Mesenchymal stem cell (in vitro differentiated cells and primary cell): ENCODE measurements at regions not wholly inside any gene's neighbourhood (a gene's known extent, or its start where the extent isn't known, plus 50 kb on each side); places are given as distances from the start of the nearest gene placed in this dataset.

Experiments used
- DNase-seq: peaks from one replicate; pipeline ENCODE4 v3.0.0-alpha.2; 2013
- H2AFZ ChIP-seq: one replicate; pipeline ENCODE4 v1.6.1; 2013; ENCODE audit warnings: low read depth, mild to moderate bottlenecking, control low read depth, inconsistent platforms, low read length, moderate library complexity
- H2AK5ac ChIP-seq: 2 replicates; pipeline ENCODE4 v1.6.1; 2013; ENCODE audit warnings: low read length, moderate library complexity, mild to moderate bottlenecking, inconsistent platforms; ENCODE audit not compliant: severe bottlenecking
- H2BK120ac ChIP-seq: one replicate; pipeline ENCODE4 v1.6.1; 2013; ENCODE audit warnings: low read depth, mild to moderate bottlenecking, inconsistent platforms, low read length, moderate library complexity
- H2BK12ac ChIP-seq, 2 experiments: one replicate each; pipeline ENCODE4 v1.6.1; 2013; ENCODE audit warnings: inconsistent platforms in 2 of 2, low read length in 2 of 2, mild to moderate bottlenecking in 2 of 2, moderate library complexity in 2 of 2, control low read depth in 1 of 2
- H2BK15ac ChIP-seq: one replicate; pipeline ENCODE4 v1.6.1; 2013; ENCODE audit warnings: mild to moderate bottlenecking, low read depth, inconsistent platforms; ENCODE audit not compliant: poor library complexity, severe bottlenecking
- H2BK5ac ChIP-seq: 2 replicates; pipeline ENCODE4 v1.6.1; 2013; ENCODE audit warnings: low read depth, mild to moderate bottlenecking, low read length, control low read depth, inconsistent platforms; ENCODE audit not compliant: poor library complexity, severe bottlenecking
- H3K14ac ChIP-seq, 2 experiments: one replicate each; pipeline ENCODE4 v1.6.1; 2013; ENCODE audit warnings: inconsistent platforms in 2 of 2, low read length in 2 of 2, control low read depth in 1 of 2, mild to moderate bottlenecking in 1 of 2, moderate library complexity in 1 of 2
- H3K18ac ChIP-seq, 2 experiments: one replicate each; pipeline ENCODE4 v1.6.1; 2013; ENCODE audit warnings: inconsistent platforms in 2 of 2, low read length in 2 of 2, control low read depth in 1 of 2, low read depth in 1 of 2, mild to moderate bottlenecking in 1 of 2
- H3K23ac ChIP-seq, 2 experiments: one replicate each; pipeline ENCODE4 v1.6.1; 2013; ENCODE audit warnings: inconsistent platforms in 2 of 2, low read length in 2 of 2, mild to moderate bottlenecking in 2 of 2, moderate library complexity in 2 of 2, control low read depth in 1 of 2
- H3K27ac ChIP-seq: 2 replicates; pipeline ENCODE4 v1.5.1; 2013; ENCODE audit warnings: mild to moderate bottlenecking, moderate library complexity, low read length, control low read depth, inconsistent platforms; ENCODE audit not compliant: poor library complexity, severe bottlenecking
- H3K27me3 ChIP-seq, 2 experiments: 2 replicates each; pipeline versions ENCODE4 v1.6.1 to v1.7.0; 2013; ENCODE audit warnings: low read length in 2 of 2, mild to moderate bottlenecking in 2 of 2, moderate library complexity in 2 of 2, control low read depth in 1 of 2, inconsistent platforms in 1 of 2; ENCODE audit not compliant: control insufficient read depth in 1 of 2, insufficient read depth in 1 of 2
- H3K36me3 ChIP-seq, 2 experiments: 2 replicates each; pipeline versions ENCODE4 v1.6.1 to v1.7.0; 2013; ENCODE audit warnings: low read length in 2 of 2, control low read depth in 1 of 2, inconsistent platforms in 1 of 2, low read depth in 1 of 2, mild to moderate bottlenecking in 1 of 2; ENCODE audit not compliant: insufficient read depth in 2 of 2, control insufficient read depth in 1 of 2
- H3K4ac ChIP-seq, 2 experiments: one replicate each; pipeline ENCODE4 v1.6.1; 2013; ENCODE audit warnings: inconsistent platforms in 2 of 2, low read length in 2 of 2, mild to moderate bottlenecking in 2 of 2, moderate library complexity in 2 of 2, control low read depth in 1 of 2, low read depth in 1 of 2
- H3K4me1 ChIP-seq: 2 replicates; pipeline ENCODE4 v1.6.1; 2013; ENCODE audit warnings: low read depth, low read length, control low read depth; ENCODE audit not compliant: control insufficient read depth, insufficient read depth
- H3K4me2 ChIP-seq: 2 replicates; pipeline ENCODE4 v1.6.1; 2013; ENCODE audit warnings: low read length, mild to moderate bottlenecking, inconsistent platforms; ENCODE audit not compliant: poor library complexity, severe bottlenecking
- H3K4me3 ChIP-seq, 2 experiments: 2 replicates each; pipeline versions ENCODE4 v1.5.1 to v1.7.0; 2013; ENCODE audit warnings: low read length in 2 of 2, mild to moderate bottlenecking in 2 of 2, control low read depth in 1 of 2, low read depth in 1 of 2; ENCODE audit not compliant: insufficient read depth in 1 of 2
- H3K79me1 ChIP-seq: replicated peaks from 2 replicates; pipeline ENCODE4 v1.6.1; 2013; ENCODE audit warnings: mild to moderate bottlenecking, control low read depth, low read length, inconsistent platforms; ENCODE audit not compliant: poor library complexity, severe bottlenecking
- H3K9ac ChIP-seq: 2 replicates; pipeline ENCODE4 v1.7.0; 2013; ENCODE audit warnings: mild to moderate bottlenecking, low read length, moderate library complexity
- H3K9me3 ChIP-seq: 2 replicates; pipeline ENCODE4 v1.7.0; 2013; ENCODE audit warnings: mild to moderate bottlenecking, low read length; ENCODE audit not compliant: control insufficient read depth
- H4K8ac ChIP-seq: one replicate; pipeline ENCODE4 v1.6.1; 2013; ENCODE audit warnings: inconsistent platforms, mild to moderate bottlenecking, low read length, moderate library complexity
- H4K91ac ChIP-seq: one replicate; pipeline ENCODE4 v1.6.1; 2013; ENCODE audit warnings: mild to moderate bottlenecking, low read length, inconsistent platforms
- WGBS: methylation state at CpG from one replicate; pipeline ENCODE4 v1.1.7; 2013; ENCODE audit warnings: mixed read lengths; 5-methylcytosine and 5-hydroxymethylcytosine counted together

DNA sequence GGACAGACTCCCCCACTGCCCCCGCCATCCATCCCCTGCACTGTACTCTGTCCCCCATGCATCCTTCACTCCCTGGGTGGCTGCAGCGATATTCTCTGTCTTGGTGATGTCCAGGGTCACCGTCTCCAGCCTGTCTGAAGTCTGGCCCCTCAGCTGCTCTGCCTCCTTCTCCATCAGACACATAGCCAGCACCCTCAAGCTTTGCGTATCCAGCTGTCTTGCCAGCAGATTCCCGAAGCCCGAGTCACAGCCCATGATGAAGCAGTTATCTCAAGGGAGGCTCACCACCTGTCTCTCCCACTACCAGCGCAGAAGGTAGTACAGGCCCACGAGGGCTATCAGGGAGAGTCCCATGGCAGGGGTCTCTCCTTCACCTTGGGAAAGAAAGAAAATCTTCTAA lies 77.8 kb downstream of the HSD17B6 start:
- no peak overlapping the region for H2BK120ac ChIP-seq
- no peak overlapping the region for H4K8ac ChIP-seq
- H2AFZ ChIP-seq: no peak overlapping the region
- no peak overlapping the region for H2AK5ac ChIP-seq
- H3K9ac ChIP-seq: no peak overlapping the region
- no peak overlapping the region for H3K23ac ChIP-seq
- H3K4me3 ChIP-seq: no peak overlapping the region
- H2BK12ac ChIP-seq: no peak overlapping the region
- H3K27me3 ChIP-seq: no peaks in the 10 kb centered on the region
- H3K4ac ChIP-seq: no peak overlapping the region
- 45% methylated on average over 7 of the region's 8 CpGs for WGBS
- no peak overlapping the region for H4K91ac ChIP-seq
- H3K14ac ChIP-seq: no peak overlapping the region
- no peak overlapping the region for H2BK5ac ChIP-seq
- no peaks in the 10 kb centered on the region for H3K9me3 ChIP-seq
- H3K4me1 ChIP-seq: peaks cover 16% of the 10 kb centered on the region
- H3K36me3 ChIP-seq: no peaks in the 10 kb centered on the region
- H3K27ac ChIP-seq: no peak overlapping the region
- H2BK15ac ChIP-seq: no peak overlapping the region
- no peak overlapping the region for H3K18ac ChIP-seq
- H3K4me2 ChIP-seq: no peak overlapping the region
- no peaks in the 10 kb centered on the region for H3K79me1 ChIP-seq
- peak; percentile 44 for DNase-seq

DNA sequence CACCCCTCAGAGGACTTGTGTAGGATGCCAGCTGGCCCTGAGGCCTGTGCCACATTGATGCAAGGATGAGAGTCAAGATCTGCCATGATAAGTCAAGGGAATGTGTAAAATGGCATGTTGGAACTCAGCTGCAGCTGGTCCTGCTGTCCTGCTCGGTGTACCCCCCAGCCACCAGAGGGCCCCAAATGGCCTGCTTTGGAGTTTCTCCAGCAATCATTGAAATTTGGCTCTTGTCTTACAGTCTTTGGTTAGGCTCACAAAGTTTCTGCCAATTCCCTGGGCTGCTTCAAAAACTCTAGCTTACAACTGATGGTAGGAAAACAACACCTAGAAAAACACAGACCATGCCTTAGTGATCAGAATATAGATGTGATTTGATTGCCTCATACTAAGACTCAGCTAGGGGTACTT lies 76.8 kb downstream of the HSD17B6 start:
- no peak overlapping the region for H2BK5ac ChIP-seq
- no peak overlapping the region for H3K23ac ChIP-seq
- no peak overlapping the region for H3K4me2 ChIP-seq
- no peak overlapping the region for H3K18ac ChIP-seq
- no peak overlapping the region for H4K8ac ChIP-seq
- no peak overlapping the region for H3K27ac ChIP-seq
- H2AK5ac ChIP-seq: no peak overlapping the region
- no peak overlapping the region for H3K4me3 ChIP-seq
- 27% methylated on average over 1 of the region's 1 CpG for WGBS
- H3K4ac ChIP-seq: no peak overlapping the region
- no peaks in the 10 kb centered on the region for H3K36me3 ChIP-seq
- no peak overlapping the region for H2BK15ac ChIP-seq
- no peaks in the 10 kb centered on the region for H3K27me3 ChIP-seq
- H2BK120ac ChIP-seq: no peak overlapping the region
- peak; percentile 60 for DNase-seq
- H3K79me1 ChIP-seq: no peaks in the 10 kb centered on the region
- H4K91ac ChIP-seq: no peak overlapping the region
- no peaks in the 10 kb centered on the region for H3K9me3 ChIP-seq
- H2AFZ ChIP-seq: no peak overlapping the region
- peaks cover 18% of the 10 kb centered on the region for H3K4me1 ChIP-seq
- no peak overlapping the region for H3K9ac ChIP-seq
- no peak overlapping the region for H2BK12ac ChIP-seq
- H3K14ac ChIP-seq: no peak overlapping the region

DNA sequence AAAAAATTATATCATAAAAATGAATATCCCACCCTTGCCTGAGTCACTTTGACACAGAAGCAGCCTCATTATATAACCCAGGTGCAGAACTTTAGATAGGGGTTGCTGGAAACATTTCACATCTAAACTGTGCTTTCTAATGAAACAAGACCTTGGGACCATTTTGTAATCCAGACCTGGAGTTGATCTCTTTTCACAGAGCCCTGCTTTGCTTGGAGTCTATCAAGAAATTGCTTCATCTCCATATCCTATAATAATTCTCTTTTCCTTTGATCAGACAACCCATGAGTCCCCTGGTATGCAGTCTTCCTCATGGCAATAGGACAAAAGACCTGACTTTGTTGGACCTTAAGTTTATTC lies 76.3 kb downstream of the HSD17B6 start:
- H4K8ac ChIP-seq: no peak overlapping the region
- no peaks in the 10 kb centered on the region for H3K9me3 ChIP-seq
- H3K79me1 ChIP-seq: no peaks in the 10 kb centered on the region
- H4K91ac ChIP-seq: no peak overlapping the region
- H3K4me1 ChIP-seq: peaks cover 18% of the 10 kb centered on the region
- no peak for DNase-seq
- H3K36me3 ChIP-seq: no peaks in the 10 kb centered on the region
- H2BK12ac ChIP-seq: no peak overlapping the region
- no peak overlapping the region for H3K4me2 ChIP-seq
- no peak overlapping the region for H3K4me3 ChIP-seq
- no peak overlapping the region for H2AFZ ChIP-seq
- no peak overlapping the region for H2BK15ac ChIP-seq
- H2BK5ac ChIP-seq: no peak overlapping the region
- no peak overlapping the region for H3K4ac ChIP-seq
- H2BK120ac ChIP-seq: no peak overlapping the region
- H3K14ac ChIP-seq: no peak overlapping the region
- H3K23ac ChIP-seq: no peak overlapping the region
- H3K9ac ChIP-seq: no peak overlapping the region
- H3K27ac ChIP-seq: no peak overlapping the region
- H3K18ac ChIP-seq: no peak overlapping the region
- H2AK5ac ChIP-seq: no peak overlapping the region
- no peaks in the 10 kb centered on the region for H3K27me3 ChIP-seq

DNA sequence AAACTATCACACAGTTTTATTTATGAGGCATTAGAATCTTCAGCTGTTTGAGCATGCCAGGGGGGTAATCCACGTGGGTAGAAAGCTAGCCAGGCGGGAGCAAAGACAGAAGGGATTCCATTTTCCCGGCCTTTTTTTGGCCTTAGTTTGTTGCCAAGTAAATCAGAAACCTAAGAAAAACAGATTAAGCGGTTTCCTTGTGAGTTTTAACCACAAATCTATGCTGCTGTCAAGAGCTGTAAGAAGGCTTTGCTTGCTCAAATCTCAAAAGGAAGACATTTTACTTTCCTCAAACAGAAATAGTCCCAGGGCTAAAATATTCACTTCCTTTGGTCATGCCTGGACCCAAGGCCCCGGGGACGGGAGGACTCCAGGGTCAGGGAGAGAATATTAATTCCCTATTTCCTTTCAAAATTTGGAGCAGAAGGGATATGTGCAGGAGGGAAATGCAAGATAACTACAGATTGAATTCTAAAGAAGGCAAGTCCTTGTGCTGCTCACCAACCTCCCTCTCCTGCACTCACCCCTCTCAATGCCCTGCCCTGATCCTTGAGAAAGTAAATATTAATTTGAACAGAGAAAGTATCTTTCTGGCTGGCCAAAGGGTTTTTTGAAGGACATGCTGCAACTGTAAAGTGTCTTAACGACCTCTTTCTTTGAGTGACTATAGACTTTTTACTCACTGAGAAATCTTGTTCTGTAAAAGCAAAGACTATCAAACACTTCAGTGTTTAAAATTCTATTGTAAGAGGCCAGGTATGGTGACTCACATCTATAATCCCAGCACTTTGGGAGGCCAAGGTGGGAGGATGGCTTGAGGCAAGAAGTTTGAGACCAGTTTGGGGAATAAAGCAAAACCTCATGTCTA lies 75.7 kb downstream of the HSD17B6 start:
- Histone ChIP-seq H3K79me1 (no peaks in the 10 kb centered on the region), H2AFZ (no peak overlapping the region), H3K23ac (no peak overlapping the region), H2BK15ac (no peak overlapping the region), H2BK120ac (no peak overlapping the region), H4K91ac (no peak overlapping the region), H3K4me1 (peaks cover 18% of the 10 kb centered on the region), H3K27me3 (no peaks in the 10 kb centered on the region), H3K9me3 (no peaks in the 10 kb centered on the region), H3K14ac (no peak overlapping the region), H3K18ac (no peak overlapping the region), H3K36me3 (no peaks in the 10 kb centered on the region), H3K4me3 (no peak overlapping the region), H4K8ac (no peak overlapping the region), H2AK5ac (no peak overlapping the region), H3K4ac (no peak overlapping the region), H3K4me2 (peak overlapping the region; percentile 32), H2BK12ac (no peak overlapping the region), H2BK5ac (no peak overlapping the region), H3K9ac (no peak overlapping the region), H3K27ac (peak overlapping the region; percentile 56)
- peak; percentile 3 for DNase-seq
- 69% methylated on average over 4 of the region's 7 CpGs for WGBS
